ENCODE measurements at regions not wholly inside any gene's neighbourhood (a gene's known extent, or its start where the extent isn't known, plus 50 kb on each side); places are given as distances from the start of the nearest gene placed in this dataset.

- no peak for DNase-seq
These were observed 419.8 kb upstream of the THBS1 start for GRCh38 chr15:39161096-39161495.

GRCh38 chr15:39165020-39165706 lies 415.7 kb upstream of the THBS1 start:
- no peak for DNase-seq

- no peak for DNase-seq
These were observed 413.5 kb upstream of the THBS1 start for GRCh38 chr15:39167164-39168058.

GRCh38 chr15:39171944-39172368 lies 408.9 kb upstream of the THBS1 start:
- peak; percentile 20 for DNase-seq

GRCh38 chr15:39172380-39173281 lies 408.2 kb upstream of the THBS1 start:
- no peak for DNase-seq

GRCh38 chr15:39173426-39173825 lies 407.5 kb upstream of the THBS1 start:
- DNase-seq, result no peak

GRCh38 chr15:39174332-39174731 lies 406.5 kb upstream of the THBS1 start:
- DNase-seq, result no peak

- DNase-seq, result no peak
These were observed 404.8 kb upstream of the THBS1 start for GRCh38 chr15:39176030-39176429.

- no peak for DNase-seq
These were observed 403.3 kb upstream of the THBS1 start for GRCh38 chr15:39177561-39177960.

GRCh38 chr15:39180030-39180429 lies 400.8 kb upstream of the THBS1 start:
- DNase-seq, result no peak

- DNase-seq, result no peak
These were observed 400.4 kb upstream of the THBS1 start for GRCh38 chr15:39180483-39180933.

GRCh38 chr15:39181056-39181747 lies 399.7 kb upstream of the THBS1 start:
- DNase-seq, result no peak

- no peak for DNase-seq
These were observed 398.9 kb upstream of the THBS1 start for GRCh38 chr15:39181940-39182339.

GRCh38 chr15:39183164-39183881 lies 397.6 kb upstream of the THBS1 start:
- no peak for DNase-seq

GRCh38 chr15:39184701-39185390 lies 396.0 kb upstream of the THBS1 start:
- DNase-seq, result no peak

- DNase-seq, result no peak
These were observed 392.6 kb upstream of the THBS1 start for GRCh38 chr15:39188314-39188713.

GRCh38 chr15:39188930-39189329 lies 391.9 kb upstream of the THBS1 start:
- no peak for DNase-seq

GRCh38 chr15:39191871-39192291 lies 389.0 kb upstream of the THBS1 start:
- DNase-seq, result no peak

GRCh38 chr15:39192351-39192750 lies 388.5 kb upstream of the THBS1 start:
- DNase-seq, result no peak

- DNase-seq, result no peak
These were observed 387.8 kb upstream of the THBS1 start for GRCh38 chr15:39192979-39193560.

- DNase-seq, result no peak
These were observed 387.3 kb upstream of the THBS1 start for GRCh38 chr15:39193611-39194010.
